HFF-Myc (cell line): ENCODE measurements at regions not wholly inside any gene's neighbourhood (a gene's known extent, or its start where the extent isn't known, plus 50 kb on each side); places are given as distances from the start of the nearest gene placed in this dataset.
"Not testable (repeated sequence)": the region's sequence is repeated elsewhere in the genome, so short reads cannot be mapped to it uniquely, and the experiment has no call there.

Source experiments
- DNase-seq: peaks from one replicate; pipeline ENCODE4 v3.0.0-alpha.2; 2011; ENCODE audit warnings: low read depth; ENCODE audit errors: extremely low read depth
- H3K4me3 ChIP-seq: replicated peaks from 2 replicates; pipeline ENCODE4 v1.5.1; 2011; ENCODE audit warnings: low read depth, mild to moderate bottlenecking, control low read depth, low read length
- TF ChIP-seq, protein P1 (sequence below): IDR thresholded peaks from 2 replicates; pipeline ENCODE4 v1.5.1; 2012; ENCODE audit warnings: mild to moderate bottlenecking, low read depth, low read length, control low read depth; ENCODE audit errors: missing control alignments

DNA sequence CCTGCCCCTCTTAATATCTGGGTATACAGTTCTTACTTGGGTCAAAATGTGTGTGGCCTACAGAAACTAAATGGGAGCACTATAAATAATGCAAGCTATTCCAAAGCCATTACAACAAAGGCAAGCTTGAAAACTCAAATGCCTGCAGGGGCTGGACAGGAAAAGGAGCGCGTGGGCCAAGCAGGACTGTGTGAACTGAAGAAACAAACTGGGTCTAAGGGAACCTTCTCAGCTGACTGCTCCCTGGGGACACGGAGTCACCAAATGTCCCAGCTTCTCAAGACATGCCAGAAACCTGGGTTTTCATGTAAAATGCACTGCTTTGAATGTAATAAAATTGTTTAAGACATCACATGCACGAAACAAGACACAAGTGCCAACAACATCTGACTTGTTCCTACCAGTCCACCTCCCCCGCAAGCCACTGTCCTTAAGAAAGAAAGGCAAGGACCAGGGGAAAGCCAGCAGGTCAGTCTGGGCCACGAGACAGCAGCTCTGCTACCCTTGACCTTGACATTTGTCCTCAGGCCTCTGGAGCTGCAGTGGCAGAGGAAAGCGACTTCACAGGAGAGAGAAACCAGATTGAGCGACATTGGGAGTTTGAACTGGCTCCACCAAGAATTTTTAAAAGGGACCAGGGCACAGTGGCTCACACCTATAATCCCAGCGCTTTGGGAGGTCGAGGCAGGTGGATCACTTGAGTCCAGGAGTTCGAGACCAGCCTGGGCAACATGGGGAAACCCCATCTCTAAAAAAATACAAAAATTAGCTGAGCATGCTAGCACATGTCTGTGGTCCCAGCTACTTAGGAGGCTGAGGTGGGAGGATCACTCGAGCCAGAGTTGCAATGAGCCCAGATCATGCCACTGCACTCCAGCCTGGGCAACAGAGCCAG lies 89.7 kb upstream of the SH3BP4 start:
- no peak for DNase-seq
- H3K4me3 ChIP-seq, result no peak overlapping the region
- TF ChIP-seq, protein P1, sequence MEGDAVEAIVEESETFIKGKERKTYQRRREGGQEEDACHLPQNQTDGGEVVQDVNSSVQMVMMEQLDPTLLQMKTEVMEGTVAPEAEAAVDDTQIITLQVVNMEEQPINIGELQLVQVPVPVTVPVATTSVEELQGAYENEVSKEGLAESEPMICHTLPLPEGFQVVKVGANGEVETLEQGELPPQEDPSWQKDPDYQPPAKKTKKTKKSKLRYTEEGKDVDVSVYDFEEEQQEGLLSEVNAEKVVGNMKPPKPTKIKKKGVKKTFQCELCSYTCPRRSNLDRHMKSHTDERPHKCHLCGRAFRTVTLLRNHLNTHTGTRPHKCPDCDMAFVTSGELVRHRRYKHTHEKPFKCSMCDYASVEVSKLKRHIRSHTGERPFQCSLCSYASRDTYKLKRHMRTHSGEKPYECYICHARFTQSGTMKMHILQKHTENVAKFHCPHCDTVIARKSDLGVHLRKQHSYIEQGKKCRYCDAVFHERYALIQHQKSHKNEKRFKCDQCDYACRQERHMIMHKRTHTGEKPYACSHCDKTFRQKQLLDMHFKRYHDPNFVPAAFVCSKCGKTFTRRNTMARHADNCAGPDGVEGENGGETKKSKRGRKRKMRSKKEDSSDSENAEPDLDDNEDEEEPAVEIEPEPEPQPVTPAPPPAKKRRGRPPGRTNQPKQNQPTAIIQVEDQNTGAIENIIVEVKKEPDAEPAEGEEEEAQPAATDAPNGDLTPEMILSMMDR, result no peak

DNA sequence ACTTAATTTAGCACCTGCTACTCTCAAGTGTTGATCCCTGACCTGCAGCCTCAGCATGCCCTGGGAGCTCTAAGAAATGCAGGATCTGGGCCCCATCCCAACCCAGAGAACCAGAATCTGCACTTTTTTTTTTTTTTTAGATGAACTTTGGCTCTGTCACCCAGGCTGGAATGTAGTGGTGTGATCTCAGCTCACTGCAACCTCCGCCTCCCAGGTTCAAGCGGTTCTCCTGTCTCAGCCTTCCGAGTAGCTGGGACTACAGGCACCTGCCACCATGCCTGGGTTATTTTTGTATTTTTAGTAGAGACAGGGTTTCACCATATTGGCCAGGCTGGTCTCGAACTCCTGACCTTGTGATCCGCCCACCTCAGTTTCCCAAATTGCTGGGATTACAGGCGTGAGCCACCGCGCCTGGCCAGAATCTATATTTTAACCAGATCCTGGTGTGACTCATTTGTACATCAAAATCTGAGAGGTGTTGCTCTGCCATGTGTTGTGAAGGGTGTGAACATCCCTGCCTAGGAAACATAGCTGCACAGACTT lies 92.4 kb upstream of the SH3BP4 start:
- not testable (repeated sequence) for H3K4me3 ChIP-seq, DNase-seq

DNA sequence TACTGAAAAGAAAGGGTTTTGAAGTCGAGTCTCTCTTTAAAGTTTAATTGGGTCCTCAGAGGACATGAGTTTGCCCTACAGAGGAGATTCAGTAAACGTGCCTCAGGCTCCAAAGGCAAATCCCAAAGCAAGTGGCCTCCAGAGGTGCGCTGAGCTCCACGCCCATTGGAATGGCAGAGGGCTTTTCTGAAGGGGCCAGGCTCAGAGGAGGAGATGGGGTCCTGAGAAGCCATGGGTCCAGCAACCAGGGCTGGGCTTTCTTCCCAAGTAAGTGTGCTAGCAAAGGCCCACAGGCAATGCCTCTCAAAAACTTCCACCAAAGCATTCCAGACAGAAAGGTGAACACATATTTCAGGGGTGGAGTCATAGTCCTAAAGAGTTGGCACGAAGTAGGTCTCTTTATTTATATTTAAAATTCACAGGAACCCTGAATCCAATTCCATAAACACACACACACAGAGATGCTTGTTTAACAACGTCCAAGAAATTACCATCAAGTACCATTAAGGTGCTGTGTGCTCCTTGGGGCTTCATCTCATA lies 93.0 kb upstream of the SH3BP4 start:
- TF ChIP-seq, protein P1, result no peak
- no peak overlapping the region for H3K4me3 ChIP-seq
- no peak for DNase-seq

- DNase-seq, result no peak
- no peak overlapping the region for H3K4me3 ChIP-seq
- TF ChIP-seq, protein P1, result no peak
Measured at GRCh38 chr2:234858145-234858544, 93.7 kb upstream of the SH3BP4 start.

DNA sequence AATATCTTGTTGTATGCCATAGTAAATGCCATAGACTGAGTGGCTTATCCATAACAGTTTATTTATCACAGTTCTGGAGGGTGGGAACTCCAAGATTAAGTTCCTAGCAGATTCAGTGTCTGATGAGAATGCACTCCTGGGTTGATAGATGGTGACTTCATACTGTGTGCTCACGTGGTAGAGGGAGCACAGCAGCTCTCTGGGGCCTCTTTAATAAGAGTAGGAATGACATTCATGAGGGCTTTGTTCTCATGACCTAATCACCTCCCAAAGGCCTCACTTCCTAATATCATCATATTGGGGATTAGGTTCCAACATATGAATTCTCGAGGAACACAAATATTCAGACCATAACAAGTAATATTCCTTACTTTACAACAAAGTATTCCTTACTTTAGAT lies 98.1 kb upstream of the SH3BP4 start:
- TF ChIP-seq, protein P1, result no peak
- DNase-seq, result no peak
- H3K4me3 ChIP-seq, result no peak overlapping the region

DNA sequence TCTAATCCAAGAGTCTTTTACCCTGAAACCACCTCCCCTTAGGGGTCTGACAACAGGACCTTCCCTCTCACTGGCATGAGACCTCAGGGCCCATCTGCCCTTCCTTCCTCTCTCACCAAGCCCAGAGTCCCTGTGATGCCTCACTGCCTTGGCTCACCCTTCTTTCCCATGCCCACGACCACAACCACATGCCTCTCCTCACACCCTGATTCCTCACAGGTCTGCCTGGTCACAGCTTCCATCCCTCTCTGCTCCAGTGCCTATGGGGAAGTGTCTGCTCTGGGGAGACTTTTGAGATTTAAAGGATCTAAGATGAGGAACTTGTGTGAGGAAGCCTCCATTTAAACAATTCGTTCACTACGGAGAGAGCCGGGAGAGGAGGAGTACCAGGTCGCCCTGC lies 98.9 kb upstream of the SH3BP4 start:
- TF ChIP-seq, protein P1, result no peak
- DNase-seq, result no peak
- no peak overlapping the region for H3K4me3 ChIP-seq

DNA sequence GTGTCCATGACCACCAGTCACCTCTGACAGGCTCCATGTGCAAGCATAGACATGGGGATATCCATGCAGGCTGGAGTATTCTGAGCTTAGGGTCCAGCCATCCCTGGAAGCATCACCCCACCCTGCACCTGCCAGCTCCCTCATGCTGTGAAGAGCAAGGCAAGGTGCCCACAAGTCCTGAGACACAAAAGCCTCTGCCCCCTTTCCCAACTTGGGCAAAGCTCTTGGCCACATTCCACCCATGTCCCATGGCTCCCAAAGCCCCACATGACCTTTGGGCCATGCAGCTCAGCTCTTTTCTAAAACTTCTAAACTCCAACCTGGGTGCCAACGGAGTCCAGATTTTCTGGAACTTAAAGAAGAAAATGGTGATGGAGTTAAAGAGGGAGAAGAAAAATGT lies 99.8 kb upstream of the SH3BP4 start:
- H3K4me3 ChIP-seq, result no peak overlapping the region
- TF ChIP-seq, protein P1, result no peak
- no peak for DNase-seq
